Thyroid gland (tissue), 4 donors: ENCODE measurements at regions not wholly inside any gene's neighbourhood (a gene's known extent, or its start where the extent isn't known, plus 50 kb on each side); places are given as distances from the start of the nearest gene placed in this dataset.

Experiments
- DNase-seq, 2 donors: peaks; one replicate each; pipeline ENCODE4 v3.0.0-alpha.2; 2019
- H3K27ac ChIP-seq, 3 donors: fragments of 200-600 bp; sonication (generic); 1 replicate in 2 of 3; 2 replicates in 1 of 3; pipeline ENCODE4 v1.5.1; 2016 to 2019; ENCODE audit warnings: mild to moderate bottlenecking in 1 of 3, moderate library complexity in 1 of 3
- H3K27me3 ChIP-seq: fragments of 200-600 bp; sonication (generic); one replicate; pipeline ENCODE4 v1.5.1; 2019
- H3K36me3 ChIP-seq, 2 donors: fragments of 200-600 bp; sonication (generic); one replicate each; pipeline ENCODE4 v1.5.1; 2016 to 2019
- H3K4me1 ChIP-seq, 2 donors: fragments of 200-600 bp; sonication (generic); one replicate each; pipeline ENCODE4 v1.5.1; 2017 to 2019
- H3K4me3 ChIP-seq, 3 donors: fragments of 200-600 bp; sonication (generic); replicated peaks in 1 of 3; 1 replicate in 2 of 3; 2 replicates in 1 of 3; pipeline ENCODE4 v1.5.1; 2016; ENCODE audit warnings: mild to moderate bottlenecking in 1 of 3
- H3K9me3 ChIP-seq: fragments of 200-600 bp; sonication (generic); one replicate; pipeline ENCODE4 v1.5.1; 2017
- POLR2A ChIP-seq, 2 donors: fragments of 450-650 bp; IDR thresholded peaks; one replicate each; pipeline ENCODE4 v1.6.1; 2017; ENCODE audit warnings: antibody characterized with exemption in 2 of 2, mild to moderate bottlenecking in 2 of 2, moderate library complexity in 1 of 2
- WGBS, 2 donors: methylation state at CpG; one replicate each; pipeline ENCODE4 v1.1.5; 2017; 5-methylcytosine and 5-hydroxymethylcytosine counted together
- intact Hi-C: fragments of 100-400 bp; cut with DNase I; formaldehyde crosslinking; loops from one replicate; pipeline ENCODE4 v1.15.1; 2023
- TF ChIP-seq, protein P1 (sequence below), 6 experiments: fragments of 200-600 bp in 3 of 6; fragments of 450-650 bp in 3 of 6; sonication (generic) in 3 of 6; IDR thresholded peaks; one replicate each; pipeline ENCODE4 v1.5.1; 2016 to 2019; ENCODE audit warnings: antibody characterized with exemption in 6 of 6, mild to moderate bottlenecking in 2 of 6, inconsistent platforms in 1 of 6, moderate library complexity in 1 of 6

DNA sequence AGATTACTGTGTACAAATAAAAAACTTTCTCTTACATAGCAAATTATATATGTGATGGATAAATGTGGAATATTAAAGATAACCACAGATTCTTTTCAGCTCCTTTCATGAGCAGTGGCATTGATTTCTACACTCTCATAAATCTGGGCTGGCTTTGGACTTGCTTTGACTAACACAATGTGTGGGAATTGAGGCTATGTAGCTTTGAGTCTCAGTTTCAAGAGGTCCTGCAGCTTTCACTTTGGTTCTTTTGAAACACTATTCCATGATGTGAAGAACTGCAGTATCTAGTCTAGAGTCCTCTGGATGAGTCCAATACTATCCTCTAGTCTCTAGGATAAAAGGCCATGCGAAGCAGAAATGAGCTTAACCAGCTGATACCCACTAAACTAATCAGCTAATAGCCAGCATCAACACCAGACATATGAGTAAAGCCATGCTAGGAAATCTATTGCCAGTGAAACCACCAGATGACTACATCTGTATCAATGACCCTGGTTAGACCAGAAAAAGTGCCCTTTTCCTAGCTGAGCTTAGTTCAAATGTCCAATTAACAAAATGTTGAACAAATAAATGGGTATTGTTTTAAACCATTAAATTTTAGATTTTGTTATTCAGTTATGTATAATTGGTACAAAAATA, 274.9 kb upstream of the ZPLD1 start:
- intact Hi-C loops, result no loop called here
- 94 to 100% methylated on average over 1 of the region's 1 CpG for WGBS, 2 donors
- Histone ChIP-seq H3K27ac (no peak overlapping the region), H3K9me3 (no peaks in the 10 kb centered on the region), H3K4me3 (no peak overlapping the region), H3K36me3 (no peaks in the 10 kb centered on the region), H3K4me1 (peaks cover 10 to 24% of the 10 kb centered on the region in 2 donors), H3K27me3 (no peaks in the 10 kb centered on the region)
- TF ChIP-seq, protein P1, sequence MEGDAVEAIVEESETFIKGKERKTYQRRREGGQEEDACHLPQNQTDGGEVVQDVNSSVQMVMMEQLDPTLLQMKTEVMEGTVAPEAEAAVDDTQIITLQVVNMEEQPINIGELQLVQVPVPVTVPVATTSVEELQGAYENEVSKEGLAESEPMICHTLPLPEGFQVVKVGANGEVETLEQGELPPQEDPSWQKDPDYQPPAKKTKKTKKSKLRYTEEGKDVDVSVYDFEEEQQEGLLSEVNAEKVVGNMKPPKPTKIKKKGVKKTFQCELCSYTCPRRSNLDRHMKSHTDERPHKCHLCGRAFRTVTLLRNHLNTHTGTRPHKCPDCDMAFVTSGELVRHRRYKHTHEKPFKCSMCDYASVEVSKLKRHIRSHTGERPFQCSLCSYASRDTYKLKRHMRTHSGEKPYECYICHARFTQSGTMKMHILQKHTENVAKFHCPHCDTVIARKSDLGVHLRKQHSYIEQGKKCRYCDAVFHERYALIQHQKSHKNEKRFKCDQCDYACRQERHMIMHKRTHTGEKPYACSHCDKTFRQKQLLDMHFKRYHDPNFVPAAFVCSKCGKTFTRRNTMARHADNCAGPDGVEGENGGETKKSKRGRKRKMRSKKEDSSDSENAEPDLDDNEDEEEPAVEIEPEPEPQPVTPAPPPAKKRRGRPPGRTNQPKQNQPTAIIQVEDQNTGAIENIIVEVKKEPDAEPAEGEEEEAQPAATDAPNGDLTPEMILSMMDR (IDR thresholded peaks at IDR 0.05), result no peak
- TF ChIP-seq POLR2A (IDR thresholded peaks at IDR 0.05), result no peak
- no peak for DNase-seq

DNA sequence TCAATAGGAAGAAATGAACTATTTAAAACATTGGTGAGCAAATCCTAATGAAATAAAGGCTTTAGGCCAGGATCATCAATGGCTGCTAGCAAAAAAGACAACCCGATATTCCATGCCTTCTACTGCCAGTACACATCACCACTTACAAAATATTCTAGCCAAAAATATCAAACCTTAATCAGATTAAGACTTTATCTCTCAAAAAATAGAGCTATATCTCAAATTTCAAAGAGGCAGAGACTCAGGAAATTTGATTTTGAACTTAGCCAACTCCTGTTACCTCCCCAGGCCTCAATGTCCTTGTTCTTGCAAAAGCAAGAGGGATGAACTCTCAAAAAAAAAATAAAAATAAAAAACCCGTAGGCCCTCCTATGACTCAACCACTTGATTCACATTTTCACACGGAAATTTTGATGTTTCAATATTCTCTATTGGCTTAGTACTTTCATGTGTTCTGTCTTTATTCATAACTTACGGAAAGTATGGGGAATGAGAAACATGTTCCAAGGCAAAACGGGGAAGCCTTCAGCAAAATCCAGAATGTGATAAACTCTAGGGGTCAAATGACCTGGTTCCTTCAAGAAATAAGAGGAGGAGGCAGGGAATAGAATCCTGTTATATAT, 273.3 kb upstream of the ZPLD1 start:
- no peak for TF ChIP-seq POLR2A (IDR thresholded peaks at IDR 0.05)
- TF ChIP-seq, protein P1 (IDR thresholded peaks at IDR 0.05), result no peak
- Histone ChIP-seq H3K36me3 (no peaks in the 10 kb centered on the region), H3K27ac (no peak overlapping the region), H3K9me3 (no peaks in the 10 kb centered on the region), H3K4me3 (no peak overlapping the region), H3K4me1 (peaks cover 10 to 20% of the 10 kb centered on the region in 2 donors), H3K27me3 (no peaks in the 10 kb centered on the region)
- DNase-seq, result no peak
- intact Hi-C loops, result no loop called here
- WGBS, 2 donors, result 78 to 85% methylated on average over 5 of the region's 5 CpGs

DNA sequence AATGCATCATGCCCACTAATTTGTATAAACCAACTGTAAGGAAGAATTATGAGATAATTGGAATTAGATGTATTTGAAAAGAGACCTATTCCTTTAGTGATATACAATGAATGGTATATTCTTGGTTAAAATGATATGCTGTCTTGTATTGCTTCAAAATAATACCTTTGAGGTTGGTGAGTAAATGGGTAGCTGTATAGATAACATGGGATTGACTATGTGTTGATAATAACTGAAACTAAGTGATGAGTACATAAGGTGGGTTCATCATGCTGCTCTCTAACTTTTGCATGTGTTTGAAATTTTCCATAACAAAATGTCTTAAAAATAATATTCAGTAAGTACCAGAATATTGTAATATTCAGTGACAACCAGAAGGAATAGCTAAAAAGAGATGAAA, 272.6 kb upstream of the ZPLD1 start:
- intact Hi-C loops, result no loop called here
- peak overlapping the region; percentile 61 to 66 (median 62) for H3K27ac ChIP-seq
- H3K27me3 ChIP-seq, result no peaks in the 10 kb centered on the region
- H3K4me3 ChIP-seq, result no peak overlapping the region
- H3K9me3 ChIP-seq, result no peaks in the 10 kb centered on the region
- no peaks in the 10 kb centered on the region for H3K36me3 ChIP-seq
- H3K4me1 ChIP-seq, result peaks cover 10 to 20% of the 10 kb centered on the region in 2 donors
- TF ChIP-seq POLR2A (IDR thresholded peaks at IDR 0.05), result no peak
- TF ChIP-seq, protein P1 (IDR thresholded peaks at IDR 0.05), result no peak
- DNase-seq, result no peak

DNA sequence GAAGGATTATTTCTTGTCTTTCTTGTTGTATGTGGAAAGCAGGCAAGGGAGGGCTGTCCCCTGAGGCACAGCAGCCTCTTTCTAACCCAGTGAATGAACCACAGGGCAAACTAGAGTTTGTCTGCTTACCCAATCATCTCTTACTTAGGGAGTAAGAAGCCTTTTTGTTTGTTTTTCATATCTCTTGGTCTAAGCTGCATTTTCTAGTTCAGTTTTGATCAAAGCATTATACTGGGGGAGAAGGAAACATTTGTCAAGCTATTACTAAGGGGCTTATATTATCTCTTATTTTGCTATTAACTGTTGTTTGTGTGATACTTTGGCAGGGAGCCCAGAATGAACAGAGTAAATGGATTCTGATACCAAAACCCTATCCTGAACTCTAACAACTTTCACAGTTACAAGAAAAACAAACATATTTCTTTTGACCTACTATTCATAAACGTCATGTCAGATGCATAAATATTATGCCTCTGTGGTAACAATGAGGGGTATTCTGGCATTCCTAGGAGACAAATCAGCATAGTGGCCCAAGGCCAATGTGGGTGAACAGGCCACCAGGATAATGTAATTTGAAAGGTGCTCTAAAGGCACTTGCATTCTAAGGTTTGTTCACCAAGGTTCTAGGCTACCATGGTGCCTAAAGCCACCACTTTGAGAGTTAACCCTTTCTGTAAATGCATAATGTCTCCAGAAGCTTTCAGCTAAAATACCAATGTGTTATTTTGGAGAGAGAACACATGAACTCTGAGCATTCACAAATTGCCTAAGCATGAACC, 271.6 kb upstream of the ZPLD1 start:
- TF ChIP-seq, protein P1 (IDR thresholded peaks at IDR 0.05), result no peak
- TF ChIP-seq POLR2A (IDR thresholded peaks at IDR 0.05), result no peak
- no peaks in the 10 kb centered on the region for H3K9me3 ChIP-seq
- no peak overlapping the region for H3K4me3 ChIP-seq
- intact Hi-C loops, result no loop called here
- 4 to 6% methylated on average over 1 of the region's 1 CpG for WGBS, 2 donors
- peak; percentile 40 to 46 for DNase-seq
- H3K27ac ChIP-seq, result peak overlapping the region; percentile 61 to 66 (median 62)
- no peaks in the 10 kb centered on the region for H3K27me3 ChIP-seq
- H3K36me3 ChIP-seq, result no peaks in the 10 kb centered on the region
- H3K4me1 ChIP-seq, result peaks cover 10 to 20% of the 10 kb centered on the region in 2 donors

DNA sequence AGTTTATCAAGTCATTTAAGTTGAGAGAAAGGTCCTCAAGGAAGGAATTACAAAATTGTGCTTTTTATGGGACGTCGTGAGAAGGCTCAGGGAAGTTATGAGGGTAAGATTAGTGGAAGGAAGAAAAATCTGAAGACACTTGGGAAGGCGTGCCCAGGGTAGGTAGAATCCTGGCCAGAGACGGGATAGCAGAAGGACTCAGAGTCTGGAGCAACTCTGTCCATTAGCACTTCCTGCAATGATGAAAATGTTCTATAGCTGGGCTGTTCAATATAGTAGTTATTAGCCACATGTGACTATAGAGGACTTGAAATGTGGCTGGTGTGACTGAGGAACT, 271.0 kb upstream of the ZPLD1 start:
- H3K9me3 ChIP-seq, result no peaks in the 10 kb centered on the region
- DNase-seq, result no peak
- no peaks in the 10 kb centered on the region for H3K36me3 ChIP-seq
- peaks cover 10 to 20% of the 10 kb centered on the region in 2 donors for H3K4me1 ChIP-seq
- intact Hi-C loops, result no loop called here
- WGBS, 2 donors, result 74 to 76% methylated on average over 4 of the region's 4 CpGs
- H3K27me3 ChIP-seq, result no peaks in the 10 kb centered on the region
- H3K27ac ChIP-seq, result peak overlapping the region; percentile 61 to 66 (median 62)
- no peak for TF ChIP-seq POLR2A (IDR thresholded peaks at IDR 0.05)
- TF ChIP-seq, protein P1 (IDR thresholded peaks at IDR 0.05), result no peak
- H3K4me3 ChIP-seq, result no peak overlapping the region
